ENCODE measurements at regions not wholly inside any gene's neighbourhood (a gene's known extent, or its start where the extent isn't known, plus 50 kb on each side); places are given as distances from the start of the nearest gene placed in this dataset.

- no peak for TF ChIP-seq CEBPB (IDR thresholded peaks at IDR 0.05)
- no peak for TF ChIP-seq EGR1 (IDR thresholded peaks at IDR 0.05)
- no peak for TF ChIP-seq REST (IDR thresholded peaks at IDR 0.05; ENCODE audit: low read depth)
- TF ChIP-seq FOXM1 (IDR thresholded peaks at IDR 0.05; ENCODE audit: borderline replicate concordance, low read depth), result no peak
Measured at GRCh38 chr18:4587204-4587603, 132.1 kb upstream of the DLGAP1 start.

GRCh38 chr18:4586731-4587130 is 131.6 kb upstream of the DLGAP1 start:
- TF ChIP-seq NFIC (IDR thresholded peaks at IDR 0.05), result no peak
- no peak for TF ChIP-seq FOXM1 (IDR thresholded peaks at IDR 0.05; ENCODE audit: borderline replicate concordance, low read depth)
- no peak for TF ChIP-seq REST (IDR thresholded peaks at IDR 0.05; ENCODE audit: low read depth)
- TF ChIP-seq RAD21 (IDR thresholded peaks at IDR 0.05; ENCODE audit: low read depth), result no peak
- no peak for TF ChIP-seq USF1 (IDR thresholded peaks at IDR 0.05)
- TF ChIP-seq EGR1 (IDR thresholded peaks at IDR 0.05), result no peak
- no peak for TF ChIP-seq TAF1 (IDR thresholded peaks at IDR 0.05; ENCODE audit: low read depth)
- TF ChIP-seq YY1 (IDR thresholded peaks at IDR 0.05; ENCODE audit: low read depth), result no peak
- no peak for TF ChIP-seq ZBTB7A (IDR thresholded peaks at IDR 0.05; ENCODE audit: low read depth)
- no peak for TF ChIP-seq TEAD4 (IDR thresholded peaks at IDR 0.05)
- no peak for TF ChIP-seq EP300 (IDR thresholded peaks at IDR 0.05; ENCODE audit: borderline replicate concordance)
- no peak for TF ChIP-seq CREB1 (IDR thresholded peaks at IDR 0.05; ENCODE audit: low read depth)
- no peak for TF ChIP-seq TCF12 (IDR thresholded peaks at IDR 0.05; ENCODE audit: low read depth)
- TF ChIP-seq CEBPB (IDR thresholded peaks at IDR 0.05), result no peak
- no peak for TF ChIP-seq MAX (IDR thresholded peaks at IDR 0.05)

GRCh38 chr18:4582431-4583335 is 127.6 kb upstream of the DLGAP1 start:
- TF ChIP-seq YY1 (IDR thresholded peaks at IDR 0.05; ENCODE audit: low read depth) (no peak), TCF12 (IDR thresholded peaks at IDR 0.05; ENCODE audit: low read depth) (no peak)

GRCh38 chr18:4581966-4582365 is 126.9 kb upstream of the DLGAP1 start:
- no peak for TF ChIP-seq CEBPB (IDR thresholded peaks at IDR 0.05)
- TF ChIP-seq USF1 (IDR thresholded peaks at IDR 0.05), result no peak
- TF ChIP-seq TAF1 (IDR thresholded peaks at IDR 0.05; ENCODE audit: low read depth), result no peak
- no peak for TF ChIP-seq TEAD4 (IDR thresholded peaks at IDR 0.05)
- TF ChIP-seq ZBTB7A (IDR thresholded peaks at IDR 0.05; ENCODE audit: low read depth), result no peak
- no peak for TF ChIP-seq NFIC (IDR thresholded peaks at IDR 0.05)

GRCh38 chr18:4578449-4578848 is 123.3 kb upstream of the DLGAP1 start:
- TF ChIP-seq CREB1 (IDR thresholded peaks at IDR 0.05; ENCODE audit: low read depth), result no peak

- TF ChIP-seq NFIC (IDR thresholded peaks at IDR 0.05), result no peak
- no peak for TF ChIP-seq TEAD4 (IDR thresholded peaks at IDR 0.05)
- TF ChIP-seq EGR1 (IDR thresholded peaks at IDR 0.05), result no peak
- TF ChIP-seq EP300 (IDR thresholded peaks at IDR 0.05; ENCODE audit: borderline replicate concordance), result no peak
- no peak for TF ChIP-seq USF1 (IDR thresholded peaks at IDR 0.05)
- TF ChIP-seq CREB1 (IDR thresholded peaks at IDR 0.05; ENCODE audit: low read depth), result no peak
- no peak for TF ChIP-seq MAX (IDR thresholded peaks at IDR 0.05)
- no peak for TF ChIP-seq RAD21 (IDR thresholded peaks at IDR 0.05; ENCODE audit: low read depth)
Measured at GRCh38 chr18:4573735-4574134, 118.6 kb upstream of the DLGAP1 start.
